Adrenal gland (tissue), 9 donors: ENCODE measurements at regions not wholly inside any gene's neighbourhood (a gene's known extent, or its start where the extent isn't known, plus 50 kb on each side); places are given as distances from the start of the nearest gene placed in this dataset.
A peak's percentile ranks its signal among the peaks of the same experiment; 100 is the strongest.

Source experiments
- DNase-seq, 7 donors: peaks; one replicate each; pipeline ENCODE4 v3.0.0-alpha.2; 2019 to 2020
- H3K27ac ChIP-seq, 5 donors: fragments of 200-600 bp; sonication (generic) in 4 of 5; 1 replicate in 3 of 5; 2 replicates in 2 of 5; pipeline versions ENCODE4 v1.5.1 to v1.8.0; 2016 to 2020; ENCODE audit warnings: mild to moderate bottlenecking in 1 of 5
- H3K27me3 ChIP-seq: fragments of 200-600 bp; 2 replicates; pipeline ENCODE4 v1.8.0; 2021
- H3K36me3 ChIP-seq, 2 donors: fragments of 200-600 bp; replicated peaks in 1 of 2; 1 replicate in 1 of 2; 2 replicates in 1 of 2; pipeline versions ENCODE4 v1.5.1 to v1.8.0; 2018 to 2022
- H3K4me1 ChIP-seq, 2 donors: fragments of 200-600 bp; replicated peaks in 1 of 2; 1 replicate in 1 of 2; 2 replicates in 1 of 2; pipeline versions ENCODE4 v1.5.1 to v1.8.0; 2018 to 2021
- H3K4me3 ChIP-seq, 4 donors: fragments of 200-600 bp; sonication (generic) in 3 of 4; one replicate each; pipeline ENCODE4 v1.5.1; 2016 to 2018
- H3K9me3 ChIP-seq, 3 donors: fragments of 200-600 bp; sonication (generic) in 1 of 3; replicated peaks in 1 of 3; 1 replicate in 2 of 3; 2 replicates in 1 of 3; pipeline versions ENCODE4 v1.5.1 to v1.8.0; 2016 to 2021
- CTCF ChIP-seq, 6 experiments: fragments of 450-650 bp in 4 of 6; fragments of 200-600 bp in 2 of 6; sonication (generic) in 1 of 6; IDR thresholded peaks; 1 replicate in 5 of 6; 2 replicates in 1 of 6; pipeline versions ENCODE4 v1.5.1 to v1.8.0; 2016 to 2021; ENCODE audit warnings: antibody characterized with exemption in 6 of 6, mild to moderate bottlenecking in 2 of 6, moderate library complexity in 1 of 6
- POLR2A ChIP-seq, 2 donors: fragments of 450-650 bp; IDR thresholded peaks; one replicate each; pipeline ENCODE4 v1.6.1; 2017; ENCODE audit warnings: antibody characterized with exemption in 2 of 2, mild to moderate bottlenecking in 2 of 2, moderate library complexity in 1 of 2
- WGBS, 4 donors: extraction: QIAGEN DNeasy Blood & Tissue Kit in 2 of 4; methylation state at CpG; one replicate each; pipeline versions ENCODE4 v1.1.5 to v1.1.7; 2013 to 2017; 5-methylcytosine and 5-hydroxymethylcytosine counted together
- intact Hi-C, 2 donors: fragments of 100-400 bp; cut with DNase I; formaldehyde crosslinking; loops; one replicate each; pipeline versions ENCODE4 v1.14.1 to v1.15.0; 2022 to 2023
- donor health status: healthy with polysubstance abuse.
- donor health status: Bipolar disorder and iron deficiency.
- donor health status: DM: yes; HTN: yes; CAD: no.
- donor health status: DM: no; HTN: no; CAD: no.
- donor health status: DM: no; HTN: no; CAD: no.

GRCh38 chr21:25501996-25502665 is 105.2 kb downstream of the MRPL39 start:
- Histone ChIP-seq H3K36me3 (no peaks in the 10 kb centered on the region), H3K27me3 (no peaks in the 10 kb centered on the region), H3K9me3 (no peaks in the 10 kb centered on the region), H3K27ac (no peak overlapping the region), H3K4me3 (no peak overlapping the region), H3K4me1 (no peaks in the 10 kb centered on the region)
- intact Hi-C loops, result no loop called here
- 25 to 56% (median 37%) methylated on average over 1 of the region's 1 CpG for WGBS, 4 donors
- no peak for TF ChIP-seq CTCF (IDR thresholded peaks at IDR 0.05)
- TF ChIP-seq POLR2A (IDR thresholded peaks at IDR 0.05), result no peak
- peak in 3 of 7 donors; percentile 9 to 27 (median 18) for DNase-seq

- no peaks in the 10 kb centered on the region for H3K36me3 ChIP-seq
Measured at GRCh38 chr21:25501462-25501861, 105.8 kb downstream of the MRPL39 start.

GRCh38 chr21:25500598-25500997 is 106.7 kb downstream of the MRPL39 start:
- WGBS, 4 donors, result 62 to 75% (median 73%) methylated on average over 2 of the region's 2 CpGs
- H3K27ac ChIP-seq, result no peak overlapping the region
- DNase-seq, result no peak
- H3K9me3 ChIP-seq, result no peaks in the 10 kb centered on the region
- TF ChIP-seq POLR2A (IDR thresholded peaks at IDR 0.05) (no peak), CTCF (IDR thresholded peaks at IDR 0.05) (no peak)
- H3K27me3 ChIP-seq, result no peaks in the 10 kb centered on the region
- intact Hi-C loops, result no loop called here
- H3K36me3 ChIP-seq, result no peaks in the 10 kb centered on the region
- no peaks in the 10 kb centered on the region for H3K4me1 ChIP-seq
- H3K4me3 ChIP-seq, result no peak overlapping the region

More at GRCh38 chr21:25501462-25501861, 105.8 kb downstream of the MRPL39 start:
- H3K4me3 ChIP-seq, result no peak overlapping the region
- no peaks in the 10 kb centered on the region for H3K27me3 ChIP-seq
- no peaks in the 10 kb centered on the region for H3K9me3 ChIP-seq
- intact Hi-C loops, result no loop called here
- 57 to 82% (median 72%) methylated on average over 2 of the region's 2 CpGs for WGBS, 4 donors
- no peak for TF ChIP-seq POLR2A (IDR thresholded peaks at IDR 0.05)
- no peak for TF ChIP-seq CTCF (IDR thresholded peaks at IDR 0.05)
- no peaks in the 10 kb centered on the region for H3K4me1 ChIP-seq
- no peak for DNase-seq
- H3K27ac ChIP-seq, result no peak overlapping the region

GRCh38 chr21:25496825-25497482 is 110.3 kb downstream of the MRPL39 start:
- intact Hi-C loops, result no loop called here

More at GRCh38 chr21:25496825-25497482, 110.3 kb downstream of the MRPL39 start:
- Histone ChIP-seq H3K36me3 (no peaks in the 10 kb centered on the region), H3K27me3 (no peaks in the 10 kb centered on the region), H3K4me3 (no peak overlapping the region), H3K4me1 (no peaks in the 10 kb centered on the region), H3K9me3 (no peaks in the 10 kb centered on the region), H3K27ac (no peak overlapping the region)
- TF ChIP-seq CTCF (IDR thresholded peaks at IDR 0.05), result no peak
- no peak for TF ChIP-seq POLR2A (IDR thresholded peaks at IDR 0.05)
- no peak for DNase-seq
- 66 to 94% (median 89%) methylated on average over 2 of the region's 2 CpGs for WGBS, 4 donors
